ENCODE measurements at regions not wholly inside any gene's neighbourhood (a gene's known extent, or its start where the extent isn't known, plus 50 kb on each side); places are given as distances from the start of the nearest gene placed in this dataset.
"Not testable (repeated sequence)": the region's sequence is repeated elsewhere in the genome, so short reads cannot be mapped to it uniquely, and the experiment has no call there.

GRCh38 chr4:123649250-123649644 lies 252.7 kb downstream of the SPRY1 start:
- no peak for DNase-seq

- no peak for DNase-seq
Observed at GRCh38 chr4:123649645-123650391, 253.2 kb downstream of the SPRY1 start.

GRCh38 chr4:123651066-123651465 lies 254.5 kb downstream of the SPRY1 start:
- no peak for DNase-seq

- no peak for DNase-seq
Observed at GRCh38 chr4:123651536-123652180, 255.1 kb downstream of the SPRY1 start.

GRCh38 chr4:123652476-123652875 lies 255.9 kb downstream of the SPRY1 start:
- no peak for DNase-seq

- DNase-seq = no peak
Observed at GRCh38 chr4:123653236-123653635, 256.6 kb downstream of the SPRY1 start.

GRCh38 chr4:123656746-123657294 lies 260.2 kb downstream of the SPRY1 start:
- DNase-seq = not testable (repeated sequence)

GRCh38 chr4:123657606-123658005 lies 261.0 kb downstream of the SPRY1 start:
- DNase-seq = not testable (repeated sequence)

- DNase-seq = no peak
Observed at GRCh38 chr4:123659262-123659661, 262.7 kb downstream of the SPRY1 start.

GRCh38 chr4:123659730-123660129 lies 263.1 kb downstream of the SPRY1 start:
- DNase-seq = peak; percentile 53 to 55

GRCh38 chr4:123661080-123661737 lies 264.6 kb downstream of the SPRY1 start:
- DNase-seq = peak; percentile 45 to 48

- DNase-seq = no peak
Observed at GRCh38 chr4:123662827-123663226, 266.2 kb downstream of the SPRY1 start.

GRCh38 chr4:123666486-123666885 lies 269.9 kb downstream of the SPRY1 start:
- no peak for DNase-seq

- no peak for DNase-seq
Observed at GRCh38 chr4:123667496-123667895, 270.9 kb downstream of the SPRY1 start.

GRCh38 chr4:123667991-123668390 lies 271.4 kb downstream of the SPRY1 start:
- DNase-seq = no peak

- no peak for DNase-seq
Observed at GRCh38 chr4:123671636-123672404, 275.2 kb downstream of the SPRY1 start.

- no peak for DNase-seq
Observed at GRCh38 chr4:123672987-123673386, 276.4 kb downstream of the SPRY1 start.

GRCh38 chr4:123673971-123674370 lies 277.4 kb downstream of the SPRY1 start:
- DNase-seq = no peak

GRCh38 chr4:123674762-123675465 lies 278.3 kb downstream of the SPRY1 start:
- no peak for DNase-seq

GRCh38 chr4:123675567-123675966 lies 279.0 kb downstream of the SPRY1 start:
- no peak for DNase-seq

GRCh38 chr4:123676071-123676889 lies 279.7 kb downstream of the SPRY1 start:
- no peak for DNase-seq

Data from Kasumi-1 (cell line).